Stimulated activated CD4-positive, alpha-beta T cell treated with anti-CD3 and anti-CD28 coated beads, TNF-alpha, amount 100 ng/mL, for 4 hours (primary cell): ENCODE measurements at regions not wholly inside any gene's neighbourhood (a gene's known extent, or its start where the extent isn't known, plus 50 kb on each side); places are given as distances from the start of the nearest gene placed in this dataset.

Source experiments
- DNase-seq, 3 experiments: peaks; one replicate each; pipeline ENCODE4 v3.0.0-alpha.2; 2020; ENCODE audit warnings: low read depth in 3 of 3

GRCh38 chr4:155521382-155521781 is 144.6 kb upstream of the MAP9 start:
- DNase-seq: no peak

- no peak for DNase-seq
These were observed 138.8 kb upstream of the MAP9 start for GRCh38 chr4:155515444-155516075.

GRCh38 chr4:155514628-155515027 is 137.9 kb upstream of the MAP9 start:
- DNase-seq: no peak

- no peak for DNase-seq
These were observed 136.1 kb upstream of the MAP9 start for GRCh38 chr4:155512817-155513216.

GRCh38 chr4:155512046-155512445 is 135.3 kb upstream of the MAP9 start:
- no peak for DNase-seq

- no peak for DNase-seq
These were observed 134.0 kb upstream of the MAP9 start for GRCh38 chr4:155510771-155511170.

- no peak for DNase-seq
These were observed 132.8 kb upstream of the MAP9 start for GRCh38 chr4:155509555-155509954.

GRCh38 chr4:155506745-155507144 is 130.0 kb upstream of the MAP9 start:
- DNase-seq: no peak

- no peak for DNase-seq
These were observed 128.6 kb upstream of the MAP9 start for GRCh38 chr4:155505321-155505720.

GRCh38 chr4:155497306-155497705 is 120.5 kb upstream of the MAP9 start:
- no peak for DNase-seq

GRCh38 chr4:155496294-155496626 is 119.5 kb upstream of the MAP9 start:
- DNase-seq: no peak

- no peak for DNase-seq
These were observed 119.0 kb upstream of the MAP9 start for GRCh38 chr4:155495572-155496293.

GRCh38 chr4:155494037-155494718 is 117.4 kb upstream of the MAP9 start:
- no peak for DNase-seq

- no peak for DNase-seq
These were observed 114.8 kb upstream of the MAP9 start for GRCh38 chr4:155491336-155492120.

GRCh38 chr4:155489271-155489670 is 112.5 kb upstream of the MAP9 start:
- no peak for DNase-seq

GRCh38 chr4:155488691-155489090 is 111.9 kb upstream of the MAP9 start:
- DNase-seq: no peak

GRCh38 chr4:155487210-155487609 is 110.4 kb upstream of the MAP9 start:
- DNase-seq: no peak

- DNase-seq: no peak
These were observed 104.4 kb upstream of the MAP9 start for GRCh38 chr4:155481150-155481549.

- no peak for DNase-seq
These were observed 103.1 kb upstream of the MAP9 start for GRCh38 chr4:155479835-155480234.

GRCh38 chr4:155478336-155478835 is 101.6 kb upstream of the MAP9 start:
- DNase-seq: no peak

GRCh38 chr4:155474758-155475157 is 98.0 kb upstream of the MAP9 start:
- no peak for DNase-seq

GRCh38 chr4:155473420-155474095 is 96.8 kb upstream of the MAP9 start:
- no peak for DNase-seq
